WTC11 (cell line): ENCODE measurements at regions not wholly inside any gene's neighbourhood (a gene's known extent, or its start where the extent isn't known, plus 50 kb on each side); places are given as distances from the start of the nearest gene placed in this dataset.
A peak's percentile ranks its signal among the peaks of the same experiment; 100 is the strongest.

Experiments
- ATAC-seq: fragments of 200-7000 bp; cut with Tn5 transposase; 2 replicates; pipeline ENCODE4 v1.10.0; 2021; ENCODE audit warnings: mild to moderate bottlenecking, moderate library complexity
- CTCF ChIA-PET: fragments of 300-600 bp; sonication (Branson Sonifier 250); formaldehyde crosslinking; loops from one replicate; lab custom pipeline; 2021; ENCODE audit warnings: antibody characterized with exemption; lab: Charles Lee
- POLR2A ChIA-PET: fragments of 350-600 bp; sonication (Branson Sonifier 250); formaldehyde crosslinking; loops from one replicate; lab custom pipeline; 2021; ENCODE audit warnings: antibody characterized with exemption; lab: Charles Lee
- DNase-seq: peaks from one replicate; pipeline ENCODE4 v3.0.0; 2021; ENCODE audit warnings: low spot score
- H3K27ac Mint-ChIP-seq: 2 replicates; pipeline ENCODE4 v1.8.0; 2021; ENCODE audit warnings: mixed read lengths
- H3K27me3 Mint-ChIP-seq: 2 replicates; pipeline ENCODE4 v1.8.0; 2021; ENCODE audit warnings: low read depth, mild to moderate bottlenecking, moderate library complexity, mixed read lengths
- H3K36me3 Mint-ChIP-seq: 2 replicates; pipeline ENCODE4 v1.8.0; 2021; ENCODE audit warnings: mixed read lengths
- H3K4me1 Mint-ChIP-seq: 2 replicates; pipeline ENCODE4 v1.8.0; 2022; ENCODE audit warnings: mixed read lengths
- H3K4me3 Mint-ChIP-seq: 2 replicates; pipeline ENCODE4 v1.8.0; 2021; ENCODE audit warnings: mild to moderate bottlenecking, moderate library complexity, mixed read lengths
- H3K9me3 Mint-ChIP-seq: 2 replicates; pipeline ENCODE4 v1.8.0; 2021; ENCODE audit warnings: mixed read lengths
- FOXK1 ChIP-seq: sonication (generic); formaldehyde crosslinking; IDR thresholded peaks from 2 replicates; pipeline ENCODE4 v1.8.0; 2022; ENCODE audit warnings: mild to moderate bottlenecking, moderate library complexity, missing genetic modification reagents
- FOXP1 ChIP-seq: sonication (generic); formaldehyde crosslinking; IDR thresholded peaks from 2 replicates; pipeline ENCODE4 v1.8.0; 2022; ENCODE audit warnings: missing genetic modification reagents, mild to moderate bottlenecking, moderate library complexity, borderline replicate concordance
- MXD4 ChIP-seq: fragments of 250-450 bp; sonication (Bioruptor Pico); IDR thresholded peaks from 2 replicates; pipeline ENCODE4 v1.8.0; 2021; ENCODE audit warnings: mild to moderate bottlenecking, moderate library complexity, borderline replicate concordance
- NFE2L1 ChIP-seq: sonication (generic); formaldehyde crosslinking; IDR thresholded peaks from 2 replicates; pipeline ENCODE4 v1.8.1; 2023; ENCODE audit warnings: missing genetic modification reagents
- NR3C1 ChIP-seq: sonication (generic); formaldehyde crosslinking; conservative IDR thresholded peaks from 2 replicates; pipeline ENCODE4 v1.8.1; 2023; ENCODE audit warnings: low read depth, mild to moderate bottlenecking, missing genetic modification reagents
- ZBTB21 ChIP-seq: sonication (generic); formaldehyde crosslinking; IDR thresholded peaks from 2 replicates; pipeline ENCODE4 v1.8.1; 2023; ENCODE audit warnings: mild to moderate bottlenecking, missing genetic modification reagents, borderline replicate concordance
- ZNF121 ChIP-seq: sonication (generic); formaldehyde crosslinking; IDR thresholded peaks from 2 replicates; pipeline ENCODE4 v1.8.0; 2023; ENCODE audit warnings: missing genetic modification reagents
- TF ChIP-seq, protein P1 (sequence below): sonication (generic); formaldehyde crosslinking; IDR thresholded peaks from 2 replicates; pipeline ENCODE4 v1.8.1; 2023; ENCODE audit warnings: mild to moderate bottlenecking, missing genetic modification reagents, moderate library complexity
- TF ChIP-seq, protein P2 (sequence below): sonication (generic); formaldehyde crosslinking; IDR thresholded peaks from 2 replicates; pipeline ENCODE4 v1.8.1; 2023; ENCODE audit warnings: mild to moderate bottlenecking, moderate library complexity, missing genetic modification reagents
- TF ChIP-seq, protein P3 (sequence below): sonication (generic); formaldehyde crosslinking; IDR thresholded peaks from 2 replicates; pipeline ENCODE4 v1.8.1; 2022; ENCODE audit warnings: missing genetic modification reagents, borderline replicate concordance
- TF ChIP-seq, protein P4 (sequence below): fragments of 250-450 bp; sonication (Bioruptor Pico); conservative IDR thresholded peaks from 2 replicates; pipeline ENCODE4 v1.9.0; 2021; ENCODE audit warnings: mild to moderate bottlenecking
- TF ChIP-seq, protein P5 (sequence below): sonication (generic); formaldehyde crosslinking; IDR thresholded peaks from 2 replicates; pipeline ENCODE4 v1.8.1; 2023; ENCODE audit warnings: mild to moderate bottlenecking, missing genetic modification reagents, borderline replicate concordance
- TF ChIP-seq, protein P6 (sequence below): sonication (generic); formaldehyde crosslinking; IDR thresholded peaks from 2 replicates; pipeline ENCODE4 v1.8.0; 2022; ENCODE audit warnings: mild to moderate bottlenecking, missing genetic modification reagents
- TF ChIP-seq, protein P7 (sequence below): sonication (generic); formaldehyde crosslinking; IDR thresholded peaks from 2 replicates; pipeline ENCODE4 v1.8.0; 2022; ENCODE audit warnings: mild to moderate bottlenecking, missing genetic modification reagents

DNA sequence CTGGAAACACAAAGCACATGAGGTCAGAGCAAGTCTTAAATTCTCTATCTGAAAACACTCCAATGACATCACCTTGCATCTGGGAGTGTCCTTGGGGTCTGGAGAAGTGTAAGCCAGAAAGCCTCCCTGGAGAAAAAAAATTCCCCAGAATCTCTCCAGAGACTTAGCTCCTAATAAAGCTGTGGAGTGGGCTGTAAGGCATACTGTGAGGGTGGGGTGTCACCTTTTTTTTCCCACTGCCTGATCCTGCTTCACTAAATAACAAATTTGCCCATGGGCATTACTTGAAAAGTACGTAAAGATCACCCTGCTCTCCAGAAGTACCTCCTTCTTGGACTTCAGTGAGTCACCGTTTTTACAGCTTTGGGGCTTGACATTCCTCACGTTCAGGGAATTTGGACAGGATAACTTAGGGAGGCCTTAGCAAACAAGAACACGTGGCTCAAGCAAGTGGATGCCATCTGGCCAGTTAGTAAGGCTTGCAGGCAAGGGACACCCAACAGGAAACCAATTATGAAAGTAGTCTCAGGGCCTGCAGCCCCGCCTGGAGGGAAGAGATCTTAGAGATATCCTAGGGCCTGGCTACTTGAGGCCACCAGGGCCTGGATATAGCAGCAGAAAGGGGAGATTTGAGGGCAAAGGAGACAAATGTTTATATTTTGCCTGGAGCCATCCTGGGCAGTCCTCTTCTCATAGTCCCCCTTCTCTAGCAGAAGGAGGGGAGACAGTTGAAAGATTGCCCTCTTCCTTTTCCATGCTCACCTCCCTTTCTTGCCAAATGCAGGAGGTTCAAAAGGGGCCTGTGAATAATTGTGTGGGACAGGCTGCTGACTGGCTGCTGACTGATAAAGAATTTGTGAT, 60.1 kb upstream of the PLAC1 start:
- Mint-ChIP-seq H3K27ac (no peak overlapping the region), H3K4me1 (peaks cover 41% of the 10 kb centered on the region), H3K4me3 (no peak overlapping the region), H3K36me3 (no peaks in the 10 kb centered on the region), H3K9me3 (peaks cover 6% of the 10 kb centered on the region), H3K27me3 (no peaks in the 10 kb centered on the region)
- ChIA-PET CTCF (interaction anchor here (0.8 kb wide), 1 partner anchor 197 kb away, joined by 3 read pairs; no protein-coding TSS in a partner anchor), POLR2A (no interaction called here)
- TF ChIP-seq, protein P1, sequence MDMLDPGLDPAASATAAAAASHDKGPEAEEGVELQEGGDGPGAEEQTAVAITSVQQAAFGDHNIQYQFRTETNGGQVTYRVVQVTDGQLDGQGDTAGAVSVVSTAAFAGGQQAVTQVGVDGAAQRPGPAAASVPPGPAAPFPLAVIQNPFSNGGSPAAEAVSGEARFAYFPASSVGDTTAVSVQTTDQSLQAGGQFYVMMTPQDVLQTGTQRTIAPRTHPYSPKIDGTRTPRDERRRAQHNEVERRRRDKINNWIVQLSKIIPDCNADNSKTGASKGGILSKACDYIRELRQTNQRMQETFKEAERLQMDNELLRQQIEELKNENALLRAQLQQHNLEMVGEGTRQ (CRISPR knock-in tag) = no peak
- TF ChIP-seq ZBTB21 (no peak), MXD4 (no peak), NFE2L1 (CRISPR knock-in tag) (no peak), FOXP1 (no peak), NR3C1 (CRISPR knock-in tag) (no peak), ZNF121 (CRISPR knock-in tag) (no peak), FOXK1 (CRISPR knock-in tag) (no peak)
- TF ChIP-seq, protein P2, sequence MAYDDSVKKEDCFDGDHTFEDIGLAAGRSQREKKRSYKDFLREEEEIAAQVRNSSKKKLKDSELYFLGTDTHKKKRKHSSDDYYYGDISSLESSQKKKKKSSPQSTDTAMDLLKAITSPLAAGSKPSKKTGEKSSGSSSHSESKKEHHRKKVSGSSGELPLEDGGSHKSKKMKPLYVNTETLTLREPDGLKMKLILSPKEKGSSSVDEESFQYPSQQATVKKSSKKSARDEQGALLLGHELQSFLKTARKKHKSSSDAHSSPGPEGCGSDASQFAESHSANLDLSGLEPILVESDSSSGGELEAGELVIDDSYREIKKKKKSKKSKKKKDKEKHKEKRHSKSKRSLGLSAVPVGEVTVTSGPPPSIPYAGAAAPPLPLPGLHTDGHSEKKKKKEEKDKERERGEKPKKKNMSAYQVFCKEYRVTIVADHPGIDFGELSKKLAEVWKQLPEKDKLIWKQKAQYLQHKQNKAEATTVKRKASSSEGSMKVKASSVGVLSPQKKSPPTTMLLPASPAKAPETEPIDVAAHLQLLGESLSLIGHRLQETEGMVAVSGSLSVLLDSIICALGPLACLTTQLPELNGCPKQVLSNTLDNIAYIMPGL (CRISPR knock-in tag) = no peak
- TF ChIP-seq, protein P3, sequence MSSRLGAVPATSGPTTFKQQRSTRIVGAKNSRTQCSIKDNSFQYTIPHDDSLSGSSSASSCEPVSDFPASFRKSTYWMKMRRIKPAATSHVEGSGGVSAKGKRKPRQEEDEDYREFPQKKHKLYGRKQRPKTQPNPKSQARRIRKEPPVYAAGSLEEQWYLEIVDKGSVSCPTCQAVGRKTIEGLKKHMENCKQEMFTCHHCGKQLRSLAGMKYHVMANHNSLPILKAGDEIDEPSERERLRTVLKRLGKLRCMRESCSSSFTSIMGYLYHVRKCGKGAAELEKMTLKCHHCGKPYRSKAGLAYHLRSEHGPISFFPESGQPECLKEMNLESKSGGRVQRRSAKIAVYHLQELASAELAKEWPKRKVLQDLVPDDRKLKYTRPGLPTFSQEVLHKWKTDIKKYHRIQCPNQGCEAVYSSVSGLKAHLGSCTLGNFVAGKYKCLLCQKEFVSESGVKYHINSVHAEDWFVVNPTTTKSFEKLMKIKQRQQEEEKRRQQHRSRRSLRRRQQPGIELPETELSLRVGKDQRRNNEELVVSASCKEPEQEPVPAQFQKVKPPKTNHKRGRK (CRISPR knock-in tag) = no peak
- TF ChIP-seq, protein P4, sequence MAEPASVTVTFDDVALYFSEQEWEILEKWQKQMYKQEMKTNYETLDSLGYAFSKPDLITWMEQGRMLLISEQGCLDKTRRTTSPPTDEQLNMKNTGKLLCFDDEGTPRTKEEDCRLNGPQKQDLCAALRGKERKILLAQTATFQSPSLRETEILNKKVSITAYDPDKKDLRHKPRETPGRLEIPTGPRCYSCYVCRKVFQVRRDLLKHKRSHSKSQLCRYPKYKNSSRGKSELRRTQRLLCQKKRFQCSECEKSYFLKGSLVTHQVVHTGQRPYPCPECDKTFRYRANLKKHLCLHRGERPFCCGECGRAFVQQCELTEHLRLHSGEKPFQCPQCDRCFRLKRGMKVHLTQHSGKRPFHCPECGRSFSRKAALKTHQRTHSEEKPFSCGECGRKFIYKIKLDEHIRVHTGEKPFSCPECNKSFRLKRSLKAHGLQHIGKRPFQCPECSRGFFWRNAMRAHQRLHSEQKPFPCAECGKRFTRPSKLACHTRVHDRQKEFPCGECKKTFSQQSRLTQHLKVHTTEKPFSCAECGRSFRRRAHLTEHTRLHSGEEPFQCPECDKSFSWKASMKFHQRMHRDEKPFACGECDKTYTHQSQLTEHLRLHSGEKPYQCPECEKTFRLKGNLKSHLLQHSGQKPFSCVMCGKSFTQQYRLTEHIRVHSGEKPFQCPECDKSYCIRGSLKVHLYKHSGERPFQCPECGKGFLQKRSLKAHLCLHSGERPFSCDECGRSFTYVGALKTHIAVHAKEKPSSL (CRISPR knock-in tag) = no peak
- TF ChIP-seq, protein P5, sequence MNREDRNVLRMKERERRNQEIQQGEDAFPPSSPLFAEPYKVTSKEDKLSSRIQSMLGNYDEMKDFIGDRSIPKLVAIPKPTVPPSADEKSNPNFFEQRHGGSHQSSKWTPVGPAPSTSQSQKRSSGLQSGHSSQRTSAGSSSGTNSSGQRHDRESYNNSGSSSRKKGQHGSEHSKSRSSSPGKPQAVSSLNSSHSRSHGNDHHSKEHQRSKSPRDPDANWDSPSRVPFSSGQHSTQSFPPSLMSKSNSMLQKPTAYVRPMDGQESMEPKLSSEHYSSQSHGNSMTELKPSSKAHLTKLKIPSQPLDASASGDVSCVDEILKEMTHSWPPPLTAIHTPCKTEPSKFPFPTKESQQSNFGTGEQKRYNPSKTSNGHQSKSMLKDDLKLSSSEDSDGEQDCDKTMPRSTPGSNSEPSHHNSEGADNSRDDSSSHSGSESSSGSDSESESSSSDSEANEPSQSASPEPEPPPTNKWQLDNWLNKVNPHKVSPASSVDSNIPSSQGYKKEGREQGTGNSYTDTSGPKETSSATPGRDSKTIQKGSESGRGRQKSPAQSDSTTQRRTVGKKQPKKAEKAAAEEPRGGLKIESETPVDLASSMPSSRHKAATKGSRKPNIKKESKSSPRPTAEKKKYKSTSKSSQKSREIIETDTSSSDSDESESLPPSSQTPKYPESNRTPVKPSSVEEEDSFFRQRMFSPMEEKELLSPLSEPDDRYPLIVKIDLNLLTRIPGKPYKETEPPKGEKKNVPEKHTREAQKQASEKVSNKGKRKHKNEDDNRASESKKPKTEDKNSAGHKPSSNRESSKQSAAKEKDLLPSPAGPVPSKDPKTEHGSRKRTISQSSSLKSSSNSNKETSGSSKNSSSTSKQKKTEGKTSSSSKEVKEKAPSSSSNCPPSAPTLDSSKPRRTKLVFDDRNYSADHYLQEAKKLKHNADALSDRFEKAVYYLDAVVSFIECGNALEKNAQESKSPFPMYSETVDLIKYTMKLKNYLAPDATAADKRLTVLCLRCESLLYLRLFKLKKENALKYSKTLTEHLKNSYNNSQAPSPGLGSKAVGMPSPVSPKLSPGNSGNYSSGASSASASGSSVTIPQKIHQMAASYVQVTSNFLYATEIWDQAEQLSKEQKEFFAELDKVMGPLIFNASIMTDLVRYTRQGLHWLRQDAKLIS = no peak
- TF ChIP-seq, protein P6, sequence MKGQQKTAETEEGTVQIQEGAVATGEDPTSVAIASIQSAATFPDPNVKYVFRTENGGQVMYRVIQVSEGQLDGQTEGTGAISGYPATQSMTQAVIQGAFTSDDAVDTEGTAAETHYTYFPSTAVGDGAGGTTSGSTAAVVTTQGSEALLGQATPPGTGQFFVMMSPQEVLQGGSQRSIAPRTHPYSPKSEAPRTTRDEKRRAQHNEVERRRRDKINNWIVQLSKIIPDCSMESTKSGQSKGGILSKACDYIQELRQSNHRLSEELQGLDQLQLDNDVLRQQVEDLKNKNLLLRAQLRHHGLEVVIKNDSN (CRISPR knock-in tag) = no peak
- TF ChIP-seq, protein P7, sequence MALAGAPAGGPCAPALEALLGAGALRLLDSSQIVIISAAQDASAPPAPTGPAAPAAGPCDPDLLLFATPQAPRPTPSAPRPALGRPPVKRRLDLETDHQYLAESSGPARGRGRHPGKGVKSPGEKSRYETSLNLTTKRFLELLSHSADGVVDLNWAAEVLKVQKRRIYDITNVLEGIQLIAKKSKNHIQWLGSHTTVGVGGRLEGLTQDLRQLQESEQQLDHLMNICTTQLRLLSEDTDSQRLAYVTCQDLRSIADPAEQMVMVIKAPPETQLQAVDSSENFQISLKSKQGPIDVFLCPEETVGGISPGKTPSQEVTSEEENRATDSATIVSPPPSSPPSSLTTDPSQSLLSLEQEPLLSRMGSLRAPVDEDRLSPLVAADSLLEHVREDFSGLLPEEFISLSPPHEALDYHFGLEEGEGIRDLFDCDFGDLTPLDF (CRISPR knock-in tag) = no peak
- peak; percentile 22; the same call in 1 of the 2 replicates for ATAC-seq
- no peak for DNase-seq
